ENCODE measurements at regions not wholly inside any gene's neighbourhood (a gene's known extent, or its start where the extent isn't known, plus 50 kb on each side); places are given as distances from the start of the nearest gene placed in this dataset.
"Not testable (repeated sequence)": the region's sequence is repeated elsewhere in the genome, so short reads cannot be mapped to it uniquely, and the experiment has no call there.

- TF ChIP-seq CTCF (IDR thresholded peaks at IDR 0.05; ENCODE audit: insufficient read depth, low read depth, low read length): no peak
- no peak for DNase-seq (ENCODE audit: low read depth)
Measured at GRCh38 chr4:154024097-154024694, 235.3 kb upstream of the SFRP2 start.

GRCh38 chr4:154023671-154024070 is 234.8 kb upstream of the SFRP2 start:
- DNase-seq (ENCODE audit: low read depth); H3K4me3 ChIP-seq (ENCODE audit: low read depth, low read length): not testable (repeated sequence)

More at GRCh38 chr4:154024097-154024694, 235.3 kb upstream of the SFRP2 start:
- H3K4me3 ChIP-seq (ENCODE audit: low read depth, low read length): no peak overlapping the region

- no peak for DNase-seq (ENCODE audit: low read depth)
- TF ChIP-seq CTCF (IDR thresholded peaks at IDR 0.05; ENCODE audit: insufficient read depth, low read depth, low read length): no peak
- H3K4me3 ChIP-seq (ENCODE audit: low read depth, low read length): no peak overlapping the region
Measured at GRCh38 chr4:154019811-154020210, 230.9 kb upstream of the SFRP2 start.

- no peak for DNase-seq (ENCODE audit: low read depth)
- TF ChIP-seq CTCF (IDR thresholded peaks at IDR 0.05; ENCODE audit: insufficient read depth, low read depth, low read length): no peak
- H3K4me3 ChIP-seq (ENCODE audit: low read depth, low read length): no peak overlapping the region
Measured at GRCh38 chr4:154018659-154019058, 229.8 kb upstream of the SFRP2 start.

- H3K4me3 ChIP-seq (ENCODE audit: low read depth, low read length): no peak overlapping the region
- DNase-seq (ENCODE audit: low read depth): peak; percentile 13
- no peak for TF ChIP-seq CTCF (IDR thresholded peaks at IDR 0.05; ENCODE audit: insufficient read depth, low read depth, low read length)
Measured at GRCh38 chr4:154015578-154015977, 226.7 kb upstream of the SFRP2 start.

- DNase-seq (ENCODE audit: low read depth): peak; percentile 13
- no peak for TF ChIP-seq CTCF (IDR thresholded peaks at IDR 0.05; ENCODE audit: insufficient read depth, low read depth, low read length)
- no peak overlapping the region for H3K4me3 ChIP-seq (ENCODE audit: low read depth, low read length)
Measured at GRCh38 chr4:154014407-154015321, 225.8 kb upstream of the SFRP2 start.

- no peak for TF ChIP-seq CTCF (IDR thresholded peaks at IDR 0.05; ENCODE audit: insufficient read depth, low read depth, low read length)
- no peak for DNase-seq (ENCODE audit: low read depth)
- H3K4me3 ChIP-seq (ENCODE audit: low read depth, low read length): no peak overlapping the region
Measured at GRCh38 chr4:154013576-154013975, 224.7 kb upstream of the SFRP2 start.
